K562 (cell line): ENCODE measurements at regions not wholly inside any gene's neighbourhood (a gene's known extent, or its start where the extent isn't known, plus 50 kb on each side); places are given as distances from the start of the nearest gene placed in this dataset.

ENCODE experiments used
- ATAC-seq: fragments of 200-7000 bp; cut with Tn5 transposase; 3 replicates; pipeline ENCODE4 v1.9.1; 2020; ENCODE audit warnings: moderate library complexity
- BruUV-seq: library from RNA; stranded (reverse); fragments of 400-500 nt; replicated peaks from 2 replicates; lab custom pipeline; 2021; lab: Mats Ljungman, UMichigan
- CTCF ChIA-PET: fragments of 300-600 bp; formaldehyde crosslinking; extraction: SDS; loops from one replicate; lab custom pipeline; 2021; ENCODE audit warnings: low intra/inter-chr PET ratio; lab: Yijun Ruan, JAX
- POLR2A ChIA-PET: fragments of 300-600, 350-650 bp; sonication (Branson Sonifier 250); formaldehyde crosslinking; extraction: SDS; loops from one replicate; lab custom pipeline; 2021; ENCODE audit warnings: antibody characterized with exemption, inconsistent platforms; lab: Yijun Ruan, JAX
- DNase-seq, 4 experiments: peaks; one replicate each; pipeline versions ENCODE4 v3.0.0 to v3.0.0-alpha.2; 2011 to 2018; ENCODE audit warnings: low spot score in 3 of 4, mixed read lengths in 3 of 4; ENCODE audit errors: extremely low read depth in 1 of 4
- FAIRE-seq: peaks from 2 replicates; lab custom pipeline; 2011; peaks lifted over from hg19 to GRCh38; lab: Jason Lieb, UNC
- H2AFZ ChIP-seq: 2 replicates; pipeline ENCODE4 v1.6.0; 2011; ENCODE audit warnings: low read depth, low read length, control low read depth, inconsistent platforms
- H3K27ac ChIP-seq: fragments of 200-600 bp; 3 replicates; pipeline ENCODE4 v1.8.0; 2011; ENCODE audit warnings: low read depth, mild to moderate bottlenecking, control low read depth, inconsistent platforms, low read length, moderate library complexity, mixed read lengths; ENCODE audit errors: extremely low read depth
- H3K27me3 ChIP-seq, 2 experiments: fragments of 300-600 bp in 1 of 2; 2 replicates in 1 of 2; 3 replicates in 1 of 2; pipeline versions ENCODE4 v1.6.0 to v1.8.0; 2011; ENCODE audit warnings: inconsistent platforms in 2 of 2, low read length in 2 of 2, mild to moderate bottlenecking in 1 of 2, mixed read lengths in 1 of 2, moderate library complexity in 1 of 2; ENCODE audit not compliant: control insufficient read depth in 2 of 2, insufficient read depth in 2 of 2
- H3K36me3 ChIP-seq: fragments of 300-600 bp; 3 replicates; pipeline ENCODE4 v1.8.0; 2011; ENCODE audit warnings: mild to moderate bottlenecking, low read length, inconsistent platforms; ENCODE audit not compliant: control insufficient read depth, insufficient read depth
- H3K4me1 ChIP-seq, 2 experiments: fragments of 200-600 bp in 1 of 2; replicated peaks in 1 of 2; 2 replicates in 1 of 2; 3 replicates in 1 of 2; pipeline versions ENCODE4 v1.5.1 to v1.8.0; 2011; ENCODE audit warnings: inconsistent platforms in 2 of 2, low read length in 2 of 2, mild to moderate bottlenecking in 1 of 2, mixed read lengths in 1 of 2, moderate library complexity in 1 of 2; ENCODE audit not compliant: control insufficient read depth in 2 of 2, insufficient read depth in 2 of 2
- H3K4me2 ChIP-seq: 2 replicates; pipeline ENCODE4 v1.6.1; 2011; ENCODE audit warnings: low read length, control low read depth, inconsistent platforms, mixed read lengths; ENCODE audit not compliant: insufficient read depth
- H3K4me3 ChIP-seq: fragments of 200-600 bp; sonication (generic), shearing (Covaris generic); 2 replicates; pipeline ENCODE4 v1.5.1; 2016; ENCODE audit warnings: control low read depth, inconsistent platforms
- H3K79me2 ChIP-seq: fragments of 200-600 bp; 3 replicates; pipeline ENCODE4 v1.8.0; 2011; ENCODE audit warnings: low read length, inconsistent platforms; ENCODE audit not compliant: control insufficient read depth, insufficient read depth
- H3K9ac ChIP-seq, 2 experiments: 2 replicates each; pipeline versions ENCODE4 v1.6.0 to v1.6.1; 2011; ENCODE audit warnings: low read depth in 2 of 2, low read length in 2 of 2, control low read depth in 1 of 2, inconsistent platforms in 1 of 2, mild to moderate bottlenecking in 1 of 2, mixed read lengths in 1 of 2; ENCODE audit not compliant: insufficient read depth in 1 of 2
- H3K9me1 ChIP-seq: one replicate; pipeline ENCODE4 v1.6.0; 2011; ENCODE audit warnings: inconsistent platforms, mild to moderate bottlenecking, low read length, moderate library complexity; ENCODE audit not compliant: control insufficient read depth, insufficient read depth
- H3K9me3 ChIP-seq: replicated peaks from 2 replicates; pipeline ENCODE4 v1.5.1; 2011; ENCODE audit warnings: low read depth, low read length, inconsistent platforms; ENCODE audit not compliant: control insufficient read depth, insufficient read depth
- H4K20me1 ChIP-seq: replicated peaks from 2 replicates; pipeline ENCODE4 v1.6.1; 2011; ENCODE audit warnings: low read length, inconsistent platforms, mixed read lengths; ENCODE audit not compliant: control insufficient read depth, insufficient read depth
- CEBPB ChIP-seq: fragments of 450-650 bp; IDR thresholded peaks from 2 replicates; pipeline ENCODE4 v1.6.1; 2016; ENCODE audit warnings: missing genetic modification characterization, missing compliant biosample characterization
- CEBPG ChIP-seq, 3 experiments: fragments of 200-800 bp in 1 of 3; sonication (Bioruptor generic) in 1 of 3; sonication (generic) in 1 of 3; formaldehyde crosslinking in 1 of 3; IDR thresholded peaks in 2 of 3; conservative IDR thresholded peaks in 1 of 3; 2 replicates each; pipeline versions ENCODE4 v1.6.1 to v1.8.0; 2016 to 2022; ENCODE audit warnings: missing compliant biosample characterization in 2 of 3, missing genetic modification characterization in 2 of 3, mild to moderate bottlenecking in 1 of 3, missing genetic modification reagents in 1 of 3
- EWSR1 ChIP-seq: fragments of 450-650 bp; IDR thresholded peaks from 2 replicates; pipeline ENCODE4 v1.6.1; 2018; ENCODE audit warnings: borderline replicate concordance, mild to moderate bottlenecking, low read depth, moderate library complexity; ENCODE audit not compliant: partially characterized antibody
- FOXJ2 ChIP-seq: fragments of 200-800 bp; sonication (Bioruptor generic); IDR thresholded peaks from 2 replicates; pipeline ENCODE4 v1.6.1; 2016; ENCODE audit warnings: missing genetic modification characterization, missing compliant biosample characterization
- HMGXB4 ChIP-seq: sonication (generic); formaldehyde crosslinking; IDR thresholded peaks from 2 replicates; pipeline ENCODE4 v1.8.1; 2023; ENCODE audit warnings: mild to moderate bottlenecking, missing genetic modification reagents
- HNRNPLL ChIP-seq: fragments of 200-400 bp; formaldehyde crosslinking; IDR thresholded peaks from 2 replicates; pipeline ENCODE4 v1.6.1; 2017; ENCODE audit warnings: low read length, low read depth, mild to moderate bottlenecking; ENCODE audit not compliant: poor library complexity, severe bottlenecking
- KLF16 ChIP-seq: IDR thresholded peaks from 2 replicates; pipeline ENCODE4 v1.6.1; 2016; ENCODE audit warnings: antibody characterized with exemption
- LARP7 ChIP-seq: fragments of 450-650 bp; IDR thresholded peaks from 2 replicates; pipeline ENCODE4 v1.6.1; 2016
- LEF1 ChIP-seq: fragments of 450-650 bp; IDR thresholded peaks from 2 replicates; pipeline ENCODE4 v1.6.1; 2016; ENCODE audit warnings: mild to moderate bottlenecking
- NKRF ChIP-seq: fragments of 450-650 bp; IDR thresholded peaks from 2 replicates; pipeline ENCODE4 v1.6.1; 2016; ENCODE audit warnings: borderline replicate concordance
- SIRT6 ChIP-seq: IDR thresholded peaks from one replicate; pipeline ENCODE4 v1.6.1; 2012; ENCODE audit warnings: low read depth, mild to moderate bottlenecking, control low read depth, inconsistent platforms, low read length, moderate library complexity
- TAF1 ChIP-seq: IDR thresholded peaks from 2 replicates; pipeline ENCODE4 v1.6.1; 2011; ENCODE audit warnings: mild to moderate bottlenecking, low read length, moderate library complexity; ENCODE audit not compliant: insufficient read depth, control insufficient read depth, severe bottlenecking; ENCODE audit errors: extremely low read depth
- TAL1 ChIP-seq: fragments of 450-650 bp; IDR thresholded peaks from 2 replicates; pipeline ENCODE4 v1.6.1; 2016; ENCODE audit warnings: mild to moderate bottlenecking
- THRAP3 ChIP-seq: fragments of 450-650 bp; IDR thresholded peaks from 2 replicates; pipeline ENCODE4 v1.6.1; 2016; ENCODE audit warnings: mild to moderate bottlenecking, inconsistent platforms, borderline replicate concordance
- ZBTB26 ChIP-seq: fragments of 450-650 bp; formaldehyde crosslinking; IDR thresholded peaks from 2 replicates; pipeline ENCODE4 v1.4.0; 2022; ENCODE audit warnings: missing genetic modification characterization
- ZNF12 ChIP-seq: sonication (generic); formaldehyde crosslinking; IDR thresholded peaks from 2 replicates; pipeline ENCODE4 v1.4.0; 2020; ENCODE audit warnings: mild to moderate bottlenecking, missing genetic modification reagents
- ZNF395 ChIP-seq: fragments of 200-800 bp; sonication (Bioruptor generic); IDR thresholded peaks from 2 replicates; pipeline ENCODE4 v1.6.1; 2017; ENCODE audit warnings: missing genetic modification characterization, missing compliant biosample characterization
- ZNF79 ChIP-seq: fragments of 250-450 bp; sonication (Bioruptor Pico); IDR thresholded peaks from 2 replicates; pipeline ENCODE4 v1.4.0; 2020; ENCODE audit warnings: low read depth, mild to moderate bottlenecking, moderate library complexity
- WGBS: fragments of 100-300 bp; shearing (Covaris generic); methylation state at CpG from one replicate; pipeline ENCODE4 v1.1.6; 2016; ENCODE audit warnings: low coverage, mixed read lengths; ENCODE audit not compliant: insufficient coverage; ENCODE audit errors: missing lambda C conversion rate; 5-methylcytosine and 5-hydroxymethylcytosine counted together
- in situ Hi-C: fragments of 300-500 bp; cut with MboI; formaldehyde crosslinking; loops from 4 replicates; pipeline ENCODE4 v1.15.0; 2018; ENCODE audit warnings: inconsistent platforms, mixed read lengths
- intact Hi-C: fragments of 100-400 bp; cut with micrococcal nuclease; formaldehyde crosslinking; loops from 2 replicates; pipeline ENCODE4 v1.14.2; 2022

GRCh38 chr1:101645810-101646209, 350.9 kb downstream of the OLFM3 start:
- Histone ChIP-seq H3K4me3 (no peak overlapping the region), H3K9ac (no peak overlapping the region), H3K27ac (no peak overlapping the region), H3K36me3 (no peaks in the 10 kb centered on the region), H4K20me1 (no peaks in the 10 kb centered on the region), H3K27me3 (no peaks in the 10 kb centered on the region), H3K4me2 (no peak overlapping the region), H3K9me1 (no peaks in the 10 kb centered on the region), H3K9me3 (no peaks in the 10 kb centered on the region; the same call in 1 of the 2 replicates), H3K79me2 (no peaks in the 10 kb centered on the region), H3K4me1 (no peaks in the 10 kb centered on the region), H2AFZ (no peak overlapping the region)
- no peak for ATAC-seq
- DNase-seq, result no peak
- CTCF ChIA-PET, result no interaction called here
- POLR2A ChIA-PET, result no interaction called here
- TF ChIP-seq LARP7, result no peak
- TF ChIP-seq THRAP3, result no peak
- TF ChIP-seq TAF1, result no peak
- peak; percentile 51; the same call in 1 of the 2 replicates for TF ChIP-seq CEBPB (tag)
- no peak for TF ChIP-seq FOXJ2 (tag)
- no peak for TF ChIP-seq HNRNPLL
- no peak for TF ChIP-seq TAL1
- no peak for TF ChIP-seq ZBTB26 (CRISPR knock-in tag)
- TF ChIP-seq ZNF12 (CRISPR knock-in tag), result no peak
- no peak for TF ChIP-seq EWSR1
- TF ChIP-seq CEBPG (CRISPR knock-in tag; IDR thresholded peaks at IDR 0.05), result no peak
- peak in 1 of 2 experiments; percentile 71; a peak in 2 of 4 replicates for TF ChIP-seq CEBPG (tag; conservative IDR thresholded peaks at IDR 0.05 in 1 of 2, IDR thresholded peaks at IDR 0.05 in 1 of 2)
- TF ChIP-seq HMGXB4 (CRISPR knock-in tag), result no peak
- TF ChIP-seq KLF16, result no peak
- no peak for TF ChIP-seq ZNF395 (CRISPR knock-in tag)
- TF ChIP-seq SIRT6, result no peak
- TF ChIP-seq LEF1, result no peak
- TF ChIP-seq NKRF, result no peak
- no peak for TF ChIP-seq ZNF79 (CRISPR knock-in tag)
- BruUV-seq, result no TSS peak
- intact Hi-C loops (no loop called here), in situ Hi-C loops (no loop called here)
- WGBS, result 0% methylated on average over 2 of the region's 2 CpGs
- FAIRE-seq, result no peak
